Myocyte (in vitro differentiated cells): ENCODE measurements at regions not wholly inside any gene's neighbourhood (a gene's known extent, or its start where the extent isn't known, plus 50 kb on each side); places are given as distances from the start of the nearest gene placed in this dataset.
"Not testable (repeated sequence)": the region's sequence is repeated elsewhere in the genome, so short reads cannot be mapped to it uniquely, and the experiment has no call there.

ENCODE experiments used
- DNase-seq: peaks from one replicate; pipeline ENCODE4 v3.0.0-alpha.2; 2012; ENCODE audit warnings: low read depth

DNA sequence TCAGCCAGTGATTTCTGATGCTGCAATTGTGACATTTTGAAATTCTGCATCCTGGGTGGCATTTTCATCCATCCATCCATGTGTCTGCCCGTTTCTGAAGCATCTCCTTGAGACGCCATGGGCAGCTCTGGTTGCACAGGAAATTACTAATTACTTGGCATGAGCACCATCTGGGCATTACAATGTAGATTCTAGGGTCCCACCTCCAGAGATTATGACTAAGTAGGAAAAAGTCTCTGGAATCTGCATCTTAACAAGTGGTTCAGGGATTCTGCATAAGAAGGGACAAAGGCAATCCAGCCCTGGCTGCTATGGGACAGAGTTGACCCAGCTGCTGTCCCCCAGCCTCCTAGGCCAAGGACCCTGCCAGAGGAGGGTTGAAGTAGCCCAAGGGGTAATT, 65.3 kb downstream of the CUZD1 start:
- peak; percentile 1 for DNase-seq

DNA sequence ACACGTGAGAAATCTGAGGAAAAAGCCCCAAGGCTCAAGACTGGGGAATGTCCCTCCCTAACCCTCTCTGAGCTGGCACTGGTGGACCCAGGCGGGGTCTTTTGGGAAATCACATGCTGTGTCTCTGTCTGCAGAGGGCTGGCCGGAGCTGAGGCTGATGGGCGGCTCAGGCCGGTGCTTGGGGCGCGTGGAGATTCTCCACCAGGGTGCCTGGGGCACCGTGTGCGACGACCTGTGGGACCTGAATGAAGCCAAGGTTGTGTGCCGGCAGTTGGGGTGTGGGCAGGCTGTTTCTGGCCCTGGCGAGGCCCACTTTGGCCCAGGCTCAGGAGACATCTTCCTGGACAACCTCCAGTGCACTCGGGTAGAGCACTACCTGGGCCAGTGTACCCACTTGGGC, 65.7 kb downstream of the CUZD1 start:
- no peak for DNase-seq

DNA sequence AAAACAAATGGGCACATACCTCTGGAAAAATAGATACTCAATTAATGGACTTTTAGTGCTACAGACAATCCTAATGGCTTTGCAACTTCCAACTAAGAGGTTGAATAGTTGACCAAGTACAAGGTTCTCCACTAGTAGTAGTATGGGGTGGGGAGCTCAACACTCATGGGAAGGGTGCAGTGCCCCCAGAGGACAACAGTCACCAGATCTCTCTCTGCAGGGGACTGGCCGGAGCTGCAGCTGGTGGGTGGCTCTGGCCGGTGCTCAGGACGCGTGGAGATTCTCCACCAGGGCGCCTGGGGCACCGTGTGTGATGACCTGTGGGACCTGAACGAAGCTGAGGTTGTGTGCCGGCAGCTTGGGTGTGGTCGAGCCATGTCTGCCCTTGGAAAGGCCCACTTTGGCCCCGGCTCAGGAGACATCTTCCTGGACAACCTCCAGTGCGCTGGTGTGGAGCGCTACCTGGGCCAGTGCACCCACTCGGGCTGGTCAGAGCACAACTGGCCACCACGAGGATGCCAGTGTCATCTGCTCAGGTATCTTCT, 68.1 kb downstream of the CUZD1 start:
- no peak for DNase-seq

DNA sequence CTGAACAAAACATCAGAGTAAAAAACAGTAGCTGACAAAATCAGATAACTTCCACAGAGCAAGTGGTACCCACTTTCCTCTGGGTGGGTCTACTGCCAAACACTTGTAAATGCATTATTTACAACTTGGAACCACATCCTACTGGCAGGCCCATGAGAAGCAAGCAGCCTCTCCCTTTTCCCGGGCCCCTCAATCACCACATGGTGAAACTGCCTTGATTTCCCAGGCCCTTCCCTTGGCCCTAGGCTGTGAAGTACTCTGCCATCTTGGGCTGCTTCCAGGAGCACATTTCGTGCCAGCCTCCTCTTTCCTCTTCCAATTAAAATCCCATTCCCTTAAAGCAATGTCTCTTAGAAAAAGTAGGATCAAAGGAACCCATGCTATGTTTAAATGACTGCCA, 71.4 kb downstream of the CUZD1 start:
- DNase-seq: no peak

- DNase-seq: not testable (repeated sequence)
Measured at GRCh38 chr10:122771404-122771803, 71.8 kb upstream of the C10orf120 start.

DNA sequence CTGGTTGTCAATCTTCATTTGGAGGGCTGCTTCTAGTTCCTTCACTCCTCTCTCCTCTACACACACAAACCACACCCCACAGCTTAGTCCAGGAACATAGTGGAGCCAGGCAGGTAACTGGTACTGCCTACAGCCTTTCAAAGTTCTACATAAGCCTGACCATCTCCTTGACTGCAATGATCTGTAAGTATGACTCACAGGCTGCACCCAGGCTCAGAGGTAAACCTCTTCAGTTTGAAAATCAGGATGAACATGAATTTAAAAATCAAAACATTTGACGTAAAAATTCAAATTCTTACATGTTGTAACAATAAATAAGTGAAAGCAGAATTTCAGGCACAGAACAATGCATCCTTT, 68.7 kb upstream of the C10orf120 start:
- DNase-seq: no peak

DNA sequence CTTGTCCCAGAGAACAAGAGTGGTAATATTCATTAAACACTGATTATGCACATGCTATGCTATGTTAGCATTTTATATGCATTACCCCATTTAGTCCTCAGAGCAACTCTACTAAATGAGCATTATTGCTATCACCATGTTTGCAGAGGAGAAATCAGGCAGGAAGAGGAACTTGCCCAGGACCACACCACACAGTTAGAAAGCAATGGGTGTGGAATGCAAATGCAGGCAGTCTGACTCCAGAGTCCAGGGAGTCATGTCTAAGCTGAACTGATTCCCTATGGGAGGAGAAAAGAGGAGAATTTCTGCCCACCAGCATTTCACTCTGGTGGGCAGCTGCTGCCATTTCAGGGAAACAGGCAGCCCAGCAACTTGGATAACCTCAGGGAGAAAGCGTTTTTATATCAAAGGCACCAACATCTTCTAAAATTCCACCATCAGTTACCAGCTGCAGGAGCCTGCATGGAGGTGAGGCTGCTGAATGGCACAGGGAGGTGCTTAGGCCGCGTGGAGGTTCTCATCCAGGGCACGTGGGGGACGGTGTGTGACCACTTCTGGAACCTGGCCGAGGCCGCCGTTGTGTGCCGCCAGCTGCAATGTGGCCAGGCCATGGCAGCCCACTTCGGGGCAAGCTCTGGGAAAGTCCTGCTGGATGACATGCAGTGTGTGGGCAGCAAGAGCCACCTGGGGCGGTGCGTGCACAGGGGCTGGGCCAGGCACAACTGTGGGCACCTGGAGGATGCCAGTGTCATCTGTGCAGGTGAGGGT, 68.2 kb upstream of the C10orf120 start:
- DNase-seq: no peak

GRCh38 chr10:122765412-122765811, 65.8 kb upstream of the C10orf120 start:
- no peak for DNase-seq

GRCh38 chr10:122756656-122757055, 57.0 kb upstream of the C10orf120 start:
- no peak for DNase-seq

DNA sequence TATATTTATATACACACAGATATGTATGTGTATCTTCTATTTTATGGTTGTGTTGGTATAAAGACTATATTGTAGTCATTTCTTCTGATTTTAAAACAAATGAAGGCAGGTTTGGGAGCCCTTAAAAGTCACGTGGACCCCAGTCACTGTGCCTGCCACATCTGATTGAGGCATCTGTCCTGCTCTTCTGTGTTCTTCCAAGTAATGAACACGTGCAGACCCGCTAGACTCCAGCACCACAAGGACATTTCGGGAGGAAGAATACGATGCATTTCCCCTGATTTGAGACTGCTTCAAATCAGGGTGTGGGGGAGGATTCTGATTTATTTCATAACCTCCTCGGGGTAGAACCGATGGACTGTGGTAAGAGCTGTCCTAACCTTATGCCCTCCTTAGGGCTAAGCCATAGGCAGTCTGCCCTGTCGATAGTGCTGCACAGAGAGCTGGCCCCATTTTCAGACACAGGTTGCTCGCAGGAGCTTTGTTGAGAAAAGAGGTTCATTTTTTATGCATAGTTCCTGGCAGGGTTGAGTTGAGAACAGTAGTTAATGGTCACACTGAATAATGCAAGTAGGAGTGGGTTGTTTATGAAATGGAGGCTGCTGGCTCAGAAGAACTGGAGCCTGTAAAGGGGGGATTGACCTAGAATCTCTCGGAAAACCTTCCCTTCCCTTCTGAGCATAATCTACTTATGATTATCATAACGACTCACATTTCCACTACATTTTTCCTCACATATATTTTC, 55.0 kb upstream of the C10orf120 start:
- DNase-seq: no peak

- DNase-seq: no peak
Measured at GRCh38 chr10:122749886-122750285, 50.2 kb upstream of the C10orf120 start.
